ENCODE measurements at regions not wholly inside any gene's neighbourhood (a gene's known extent, or its start where the extent isn't known, plus 50 kb on each side); places are given as distances from the start of the nearest gene placed in this dataset.

DNA sequence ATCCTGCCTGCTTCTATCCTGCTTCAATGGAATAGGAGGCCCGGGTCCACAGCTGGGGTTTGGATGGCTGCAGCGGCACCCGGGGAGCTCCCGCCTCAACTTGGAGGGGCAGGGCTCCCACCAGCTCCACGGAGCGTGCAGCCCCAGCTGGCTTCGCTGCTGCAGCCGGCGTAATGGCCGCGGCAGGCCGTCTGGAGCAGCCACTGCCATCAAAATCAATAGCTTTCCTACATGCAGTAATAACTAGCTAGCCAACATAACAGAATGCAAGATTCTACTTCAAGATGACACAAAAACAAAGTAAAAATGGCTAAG is 154.2 kb upstream of the RMP24 start:
- Histone ChIP-seq H2AFZ (ENCODE audit: insufficient read depth, low read depth, low read length, poor library complexity, severe bottlenecking) (no peak overlapping the region), H3K27ac (ENCODE audit: low read length in 2 of 2) (no peak overlapping the region), H3K4me2 (replicated peaks; ENCODE audit: low read depth, low read length, poor library complexity, severe bottlenecking) (no peak overlapping the region), H3K36me3 (replicated peaks in 1 of 2; ENCODE audit: control extremely low read depth in 1 of 2, control insufficient read depth in 1 of 2, extremely low read depth in 1 of 2, insufficient read depth in 2 of 2, low read length in 1 of 2) (no peaks in the 10 kb centered on the region), H3K4me1 (ENCODE audit: control insufficient read depth in 2 of 2, insufficient read depth in 2 of 2, low read length in 2 of 2) (no peaks in the 10 kb centered on the region), H3K4me3 (ENCODE audit: control extremely low read depth in 1 of 5, extremely low read depth in 1 of 5, insufficient read depth in 1 of 5, low read depth in 2 of 5, low read length in 4 of 5) (no peak overlapping the region), H4K20me1 (ENCODE audit: control insufficient read depth, insufficient read depth, low read length, poor library complexity, severe bottlenecking) (no peaks in the 10 kb centered on the region), H3K9ac (ENCODE audit: low read length) (no peak overlapping the region), H3K27me3 (replicated peaks in 1 of 4; ENCODE audit: control extremely low read depth in 1 of 4, control insufficient read depth in 3 of 4, insufficient read depth in 4 of 4, low read length in 3 of 4) (peaks cover 0 to 6% (median 0%) of the 10 kb centered on the region in 4 experiments), H3K9me3 (ENCODE audit: control extremely low read depth in 1 of 3, control insufficient read depth in 2 of 3, insufficient read depth in 1 of 3, low read length in 2 of 3) (peaks cover 0 to 7% (median 0%) of the 10 kb centered on the region in 3 donors), H3K79me2 (ENCODE audit: control insufficient read depth, insufficient read depth, low read length) (no peaks in the 10 kb centered on the region)
- no peak overlapping the region for H3K4me3 Mint-ChIP-seq
- 94% methylated on average over 8 of the region's 12 CpGs for WGBS (ENCODE audit: insufficient coverage)
- H3K27me3 Mint-ChIP-seq, result peaks cover 12% of the 10 kb centered on the region
- H3K27ac Mint-ChIP-seq, result no peak overlapping the region
- no peak for ATAC-seq (ENCODE audit: low read depth)
- ChIA-PET CTCF (no interaction called here), POLR2A (no interaction called here)
- TF ChIP-seq EZH2 (IDR thresholded peaks at IDR 0.05; ENCODE audit: borderline replicate concordance, insufficient read depth, low read depth, low read length, poor library complexity, severe bottlenecking), result no peak
- TF ChIP-seq, protein P1, sequence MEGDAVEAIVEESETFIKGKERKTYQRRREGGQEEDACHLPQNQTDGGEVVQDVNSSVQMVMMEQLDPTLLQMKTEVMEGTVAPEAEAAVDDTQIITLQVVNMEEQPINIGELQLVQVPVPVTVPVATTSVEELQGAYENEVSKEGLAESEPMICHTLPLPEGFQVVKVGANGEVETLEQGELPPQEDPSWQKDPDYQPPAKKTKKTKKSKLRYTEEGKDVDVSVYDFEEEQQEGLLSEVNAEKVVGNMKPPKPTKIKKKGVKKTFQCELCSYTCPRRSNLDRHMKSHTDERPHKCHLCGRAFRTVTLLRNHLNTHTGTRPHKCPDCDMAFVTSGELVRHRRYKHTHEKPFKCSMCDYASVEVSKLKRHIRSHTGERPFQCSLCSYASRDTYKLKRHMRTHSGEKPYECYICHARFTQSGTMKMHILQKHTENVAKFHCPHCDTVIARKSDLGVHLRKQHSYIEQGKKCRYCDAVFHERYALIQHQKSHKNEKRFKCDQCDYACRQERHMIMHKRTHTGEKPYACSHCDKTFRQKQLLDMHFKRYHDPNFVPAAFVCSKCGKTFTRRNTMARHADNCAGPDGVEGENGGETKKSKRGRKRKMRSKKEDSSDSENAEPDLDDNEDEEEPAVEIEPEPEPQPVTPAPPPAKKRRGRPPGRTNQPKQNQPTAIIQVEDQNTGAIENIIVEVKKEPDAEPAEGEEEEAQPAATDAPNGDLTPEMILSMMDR (IDR thresholded peaks at IDR 0.05), result no peak
- no peak for DNase-seq
- H3K4me1 Mint-ChIP-seq, result no peaks in the 10 kb centered on the region
- H3K9me3 Mint-ChIP-seq (ENCODE audit: insufficient read depth), result peaks cover 3% of the 10 kb centered on the region
- intact Hi-C loops (cut with micrococcal nuclease), result no loop called here

DNA sequence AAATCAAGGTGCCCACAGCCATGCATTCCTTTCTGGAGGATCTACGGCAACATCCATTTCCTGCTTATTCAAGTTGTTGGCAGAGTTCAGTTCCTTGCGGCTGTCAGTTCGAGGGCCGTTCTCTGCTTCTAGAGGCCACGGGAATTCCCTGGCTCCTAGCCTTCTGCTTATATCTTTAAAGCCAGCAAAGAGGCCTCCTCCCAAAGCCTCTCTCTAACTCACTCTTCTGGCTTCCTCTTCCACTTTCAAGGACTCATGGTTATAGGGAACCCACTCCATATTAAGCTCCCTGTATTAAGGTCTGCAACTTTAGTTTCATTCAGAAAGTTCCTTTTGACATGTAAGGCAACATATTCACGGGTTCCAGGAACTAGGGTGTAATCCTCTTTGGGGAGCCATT is 150.1 kb upstream of the RMP24 start:
- H3K9me3 Mint-ChIP-seq (ENCODE audit: insufficient read depth), result no peaks in the 10 kb centered on the region
- no peak overlapping the region for H3K4me3 Mint-ChIP-seq
- no peaks in the 10 kb centered on the region for H3K79me2 ChIP-seq (ENCODE audit: control insufficient read depth, insufficient read depth, low read length)
- no peak overlapping the region for H3K27ac Mint-ChIP-seq
- TF ChIP-seq, protein P1 (IDR thresholded peaks at IDR 0.05), result no peak
- TF ChIP-seq EZH2 (IDR thresholded peaks at IDR 0.05; ENCODE audit: borderline replicate concordance, insufficient read depth, low read depth, low read length, poor library complexity, severe bottlenecking), result no peak
- H3K4me3 ChIP-seq (ENCODE audit: control extremely low read depth in 1 of 5, extremely low read depth in 1 of 5, insufficient read depth in 1 of 5, low read depth in 2 of 5, low read length in 4 of 5), result no peak overlapping the region
- CTCF ChIA-PET, result interaction anchor here (1.1 kb wide), 1 partner anchor 66 kb away, joined by 3 read pairs; no protein-coding TSS in a partner anchor
- H4K20me1 ChIP-seq (ENCODE audit: control insufficient read depth, insufficient read depth, low read length, poor library complexity, severe bottlenecking), result no peaks in the 10 kb centered on the region
- intact Hi-C loops (cut with micrococcal nuclease), result no loop called here
- no peaks in the 10 kb centered on the region for H3K4me1 ChIP-seq (ENCODE audit: control insufficient read depth in 2 of 2, insufficient read depth in 2 of 2, low read length in 2 of 2)
- WGBS (ENCODE audit: insufficient coverage), result 85% methylated on average over 5 of the region's 6 CpGs
- ATAC-seq (ENCODE audit: low read depth) (no peak), DNase-seq (no peak)
- no peak overlapping the region for H3K9ac ChIP-seq (ENCODE audit: low read length)
- H3K27me3 ChIP-seq (replicated peaks in 1 of 4; ENCODE audit: control extremely low read depth in 1 of 4, control insufficient read depth in 3 of 4, insufficient read depth in 4 of 4, low read length in 3 of 4), result peaks cover 0 to 3% (median 0%) of the 10 kb centered on the region in 4 experiments
- no peak overlapping the region for H3K27ac ChIP-seq (ENCODE audit: low read length in 2 of 2)
- POLR2A ChIA-PET, result no interaction called here
- H3K4me2 ChIP-seq (replicated peaks; ENCODE audit: low read depth, low read length, poor library complexity, severe bottlenecking), result no peak overlapping the region
- H2AFZ ChIP-seq (ENCODE audit: insufficient read depth, low read depth, low read length, poor library complexity, severe bottlenecking), result no peak overlapping the region
- peaks cover 8% of the 10 kb centered on the region for H3K27me3 Mint-ChIP-seq
- no peaks in the 10 kb centered on the region for H3K4me1 Mint-ChIP-seq
- peaks cover 0 to 5% (median 0%) of the 10 kb centered on the region in 3 donors for H3K9me3 ChIP-seq (ENCODE audit: control extremely low read depth in 1 of 3, control insufficient read depth in 2 of 3, insufficient read depth in 1 of 3, low read length in 2 of 3)
- no peaks in the 10 kb centered on the region for H3K36me3 ChIP-seq (replicated peaks in 1 of 2; ENCODE audit: control extremely low read depth in 1 of 2, control insufficient read depth in 1 of 2, extremely low read depth in 1 of 2, insufficient read depth in 2 of 2, low read length in 1 of 2)

Data from B cell (primary cell).